Stimulated activated naive CD8-positive, alpha-beta T cell treated with anti-CD3 and anti-CD28 coated beads, Interleukin-15, Interleukin-2, amounts not matched to agents 100 ng/mL and 50 ng/mL, for 24 hours (primary cell): ENCODE measurements at regions not wholly inside any gene's neighbourhood (a gene's known extent, or its start where the extent isn't known, plus 50 kb on each side); places are given as distances from the start of the nearest gene placed in this dataset.

ENCODE experiments used
- H3K27ac Mint-ChIP-seq: one replicate; pipeline ENCODE4 v1.8.0; 2021; ENCODE audit warnings: mild to moderate bottlenecking, mixed read lengths
- H3K27me3 Mint-ChIP-seq: one replicate; pipeline ENCODE4 v1.8.0; 2021; ENCODE audit warnings: mixed read lengths
- H3K36me3 Mint-ChIP-seq: one replicate; pipeline ENCODE4 v1.8.0; 2021; ENCODE audit warnings: low read depth, mixed read lengths
- H3K4me1 Mint-ChIP-seq: one replicate; pipeline ENCODE4 v1.8.0; 2021; ENCODE audit warnings: low read depth, mixed read lengths
- H3K4me3 Mint-ChIP-seq: one replicate; pipeline ENCODE4 v1.8.0; 2021; ENCODE audit warnings: mild to moderate bottlenecking, mixed read lengths
- H3K9me3 Mint-ChIP-seq: one replicate; pipeline ENCODE4 v1.8.0; 2021; ENCODE audit warnings: mixed read lengths

DNA sequence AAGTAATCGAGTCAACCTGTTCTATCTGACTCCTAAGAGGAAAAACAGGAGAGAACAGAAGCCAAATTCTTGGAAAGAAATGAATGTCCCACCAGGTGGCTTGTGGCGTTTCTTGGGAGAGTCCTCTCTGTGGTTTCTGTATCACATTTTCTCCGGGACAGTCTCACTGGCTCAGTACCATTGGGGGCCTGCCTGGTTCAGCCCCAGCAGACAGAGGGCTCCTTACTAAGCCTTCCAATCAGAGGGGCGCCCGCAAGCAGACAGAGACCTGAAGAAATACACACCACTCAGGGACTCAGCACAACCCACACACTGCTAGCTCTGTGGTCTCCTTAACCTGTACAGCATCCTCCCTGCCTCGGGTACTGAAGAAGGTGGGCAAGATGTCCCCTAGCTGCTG lies 302.1 kb downstream of the TLE3 start:
- Mint-ChIP-seq H3K36me3 (no peaks in the 10 kb centered on the region), H3K4me1 (peaks cover 5% of the 10 kb centered on the region), H3K9me3 (no peaks in the 10 kb centered on the region), H3K27me3 (peaks cover 4% of the 10 kb centered on the region), H3K4me3 (no peak overlapping the region), H3K27ac (no peak overlapping the region)

DNA sequence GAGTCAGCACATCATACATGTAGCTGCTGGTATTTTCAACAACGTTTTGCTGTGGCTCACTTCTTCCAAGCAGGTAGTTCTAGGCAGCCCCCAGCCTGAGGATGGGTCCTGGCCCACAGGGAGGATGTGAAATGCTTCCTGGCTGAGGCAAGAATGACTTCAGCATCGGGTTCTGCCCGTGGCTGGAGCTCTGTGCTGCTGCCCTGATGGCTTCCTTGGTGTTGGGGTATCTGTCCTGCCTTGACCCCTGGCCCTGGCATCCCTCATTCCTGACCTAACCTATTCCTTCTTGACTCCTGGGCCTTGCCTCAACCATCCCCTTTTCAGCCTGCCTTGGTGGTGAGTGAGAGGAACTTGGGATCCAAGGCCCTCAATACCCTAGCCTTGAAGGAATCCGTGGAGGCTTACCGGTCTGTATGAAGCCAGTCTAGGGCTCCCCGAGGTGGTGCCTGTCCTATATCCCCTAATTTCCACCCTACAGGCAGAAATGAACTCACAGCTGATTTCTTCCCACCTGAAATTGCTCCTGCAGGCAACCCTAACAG lies 300.6 kb downstream of the TLE3 start:
- H3K27ac Mint-ChIP-seq: no peak overlapping the region
- no peak overlapping the region for H3K4me3 Mint-ChIP-seq
- no peaks in the 10 kb centered on the region for H3K36me3 Mint-ChIP-seq
- H3K27me3 Mint-ChIP-seq: peaks cover 10% of the 10 kb centered on the region
- no peaks in the 10 kb centered on the region for H3K9me3 Mint-ChIP-seq
- H3K4me1 Mint-ChIP-seq: peaks cover 5% of the 10 kb centered on the region

DNA sequence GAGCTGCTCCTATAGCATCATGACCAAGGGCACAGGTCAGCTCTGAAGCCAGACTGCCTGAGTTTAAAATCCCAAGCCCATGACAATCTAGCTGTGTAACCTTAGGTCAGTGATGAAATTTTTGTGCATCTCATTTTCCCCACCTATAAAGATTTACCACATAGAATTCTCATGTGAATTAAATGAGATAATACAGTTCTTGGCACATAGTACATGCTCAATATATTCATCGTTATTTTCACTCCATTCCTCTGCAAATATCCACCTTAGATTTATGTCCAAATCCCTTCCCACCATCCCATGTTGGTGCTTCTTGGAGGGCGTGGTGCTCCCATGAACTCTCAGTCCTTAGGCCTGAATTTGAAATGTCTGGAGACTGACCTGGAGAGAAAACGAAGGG lies 300.1 kb downstream of the TLE3 start:
- Mint-ChIP-seq H3K36me3 (no peaks in the 10 kb centered on the region), H3K4me1 (peaks cover 5% of the 10 kb centered on the region), H3K27me3 (peaks cover 10% of the 10 kb centered on the region), H3K4me3 (no peak overlapping the region), H3K9me3 (no peaks in the 10 kb centered on the region), H3K27ac (peak overlapping the region; percentile 66)

DNA sequence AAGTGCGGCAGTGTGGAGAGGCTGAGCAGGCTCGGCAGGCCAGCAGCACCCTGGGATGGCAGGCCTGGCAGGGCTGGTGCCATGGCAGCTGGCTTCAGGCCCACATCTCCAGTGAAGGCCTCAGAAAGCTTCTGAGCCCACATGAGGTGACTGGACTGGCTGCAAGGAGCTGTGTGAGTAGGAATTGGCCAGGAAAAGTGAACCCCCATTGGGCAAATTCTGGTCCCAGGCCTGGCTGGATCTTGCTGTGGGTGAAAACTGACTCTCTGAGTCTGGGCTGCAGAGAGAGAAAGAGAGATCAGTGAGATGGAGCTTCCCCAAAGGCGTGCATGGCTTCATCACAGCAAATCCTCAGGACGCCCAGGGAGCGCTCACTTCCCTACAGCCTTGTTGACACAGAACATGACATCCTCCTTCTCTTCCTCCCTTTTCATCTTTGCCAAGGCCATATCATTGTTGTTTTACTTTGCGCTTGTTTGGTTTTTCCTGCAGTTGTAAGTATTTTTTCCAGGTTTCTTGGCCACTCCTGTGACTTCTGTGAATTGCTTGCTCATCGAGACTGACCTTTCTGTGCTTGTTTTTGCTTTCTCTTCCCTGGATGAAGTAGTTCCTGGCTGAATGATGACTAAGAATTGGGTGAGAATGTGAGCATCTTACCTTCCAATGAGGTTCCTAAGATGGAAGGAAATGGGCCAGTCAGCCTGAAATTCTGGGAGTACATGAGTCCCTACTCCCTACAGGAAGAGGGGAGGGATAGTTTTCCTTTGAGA lies 299.1 kb downstream of the TLE3 start:
- Mint-ChIP-seq H3K4me1 (peaks cover 5% of the 10 kb centered on the region), H3K36me3 (no peaks in the 10 kb centered on the region), H3K27ac (peak overlapping the region; percentile 26), H3K9me3 (no peaks in the 10 kb centered on the region), H3K27me3 (peaks cover 7% of the 10 kb centered on the region), H3K4me3 (no peak overlapping the region)

DNA sequence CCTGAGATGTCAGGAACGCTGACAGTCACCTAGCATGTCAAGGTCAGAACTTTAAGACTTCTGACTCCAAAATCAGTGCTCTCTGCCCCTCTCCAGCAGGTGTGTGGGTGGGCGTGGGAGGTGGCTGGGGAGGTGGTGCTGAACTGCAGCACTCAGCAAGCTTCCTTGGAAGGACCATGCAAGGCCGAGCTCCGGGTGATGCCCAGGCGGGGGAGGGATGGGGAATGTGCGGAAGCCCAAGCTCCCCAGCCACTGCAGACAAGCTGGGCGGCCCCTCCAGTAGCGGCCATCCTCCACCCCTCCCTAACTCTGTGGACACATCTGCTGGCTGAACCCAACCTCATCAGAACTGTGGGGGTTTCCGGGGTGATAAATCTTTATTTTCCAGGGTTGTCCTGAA lies 296.6 kb downstream of the TLE3 start:
- peaks cover 12% of the 10 kb centered on the region for H3K27me3 Mint-ChIP-seq
- H3K27ac Mint-ChIP-seq: no peak overlapping the region
- H3K4me1 Mint-ChIP-seq: peaks cover 12% of the 10 kb centered on the region
- H3K9me3 Mint-ChIP-seq: no peaks in the 10 kb centered on the region
- no peak overlapping the region for H3K4me3 Mint-ChIP-seq
- no peaks in the 10 kb centered on the region for H3K36me3 Mint-ChIP-seq

DNA sequence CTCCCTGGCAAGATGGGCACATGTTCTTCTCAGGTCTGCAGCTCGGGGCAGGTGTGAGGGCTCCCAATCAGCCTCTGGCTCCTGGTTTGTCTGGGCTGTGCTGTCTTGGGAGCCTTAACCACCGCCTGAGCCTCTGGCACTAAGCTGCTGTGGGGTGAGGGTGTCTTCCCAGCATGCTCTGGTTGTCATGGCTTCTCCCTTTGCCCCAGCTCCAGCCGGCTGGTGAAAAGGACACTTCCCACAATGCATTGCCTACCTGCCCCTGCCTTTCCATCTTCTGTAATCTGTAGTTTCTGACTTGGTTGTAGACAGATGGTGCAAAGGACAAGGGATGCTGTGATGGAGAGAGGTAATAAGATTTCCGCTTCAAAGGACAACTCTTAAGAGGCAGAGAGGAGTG lies 295.3 kb downstream of the TLE3 start:
- no peaks in the 10 kb centered on the region for H3K36me3 Mint-ChIP-seq
- no peaks in the 10 kb centered on the region for H3K9me3 Mint-ChIP-seq
- H3K27ac Mint-ChIP-seq: no peak overlapping the region
- H3K4me3 Mint-ChIP-seq: no peak overlapping the region
- peaks cover 20% of the 10 kb centered on the region for H3K4me1 Mint-ChIP-seq
- peaks cover 17% of the 10 kb centered on the region for H3K27me3 Mint-ChIP-seq

DNA sequence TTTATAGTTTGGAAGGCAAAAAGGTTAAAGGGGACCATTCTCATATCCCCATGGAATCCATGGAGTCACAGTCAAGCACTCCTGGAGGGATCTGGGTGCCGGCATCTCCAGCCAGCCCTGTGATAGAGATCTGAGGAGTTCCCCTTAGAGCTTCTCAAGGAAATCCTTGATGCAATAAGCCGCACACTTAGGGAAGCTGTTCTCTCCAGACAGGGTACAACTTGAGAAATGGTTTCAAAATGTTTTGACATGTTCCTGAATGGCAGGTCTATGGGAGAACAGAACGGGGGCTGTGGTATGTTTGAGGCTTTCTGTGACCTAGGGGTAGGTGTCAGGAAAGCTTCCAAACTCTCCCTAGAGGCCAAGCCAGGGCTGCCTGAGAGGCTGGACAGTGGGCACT lies 292.9 kb downstream of the TLE3 start:
- H3K9me3 Mint-ChIP-seq: no peaks in the 10 kb centered on the region
- no peak overlapping the region for H3K4me3 Mint-ChIP-seq
- peaks cover 22% of the 10 kb centered on the region for H3K4me1 Mint-ChIP-seq
- H3K36me3 Mint-ChIP-seq: no peaks in the 10 kb centered on the region
- no peak overlapping the region for H3K27ac Mint-ChIP-seq
- peaks cover 17% of the 10 kb centered on the region for H3K27me3 Mint-ChIP-seq

DNA sequence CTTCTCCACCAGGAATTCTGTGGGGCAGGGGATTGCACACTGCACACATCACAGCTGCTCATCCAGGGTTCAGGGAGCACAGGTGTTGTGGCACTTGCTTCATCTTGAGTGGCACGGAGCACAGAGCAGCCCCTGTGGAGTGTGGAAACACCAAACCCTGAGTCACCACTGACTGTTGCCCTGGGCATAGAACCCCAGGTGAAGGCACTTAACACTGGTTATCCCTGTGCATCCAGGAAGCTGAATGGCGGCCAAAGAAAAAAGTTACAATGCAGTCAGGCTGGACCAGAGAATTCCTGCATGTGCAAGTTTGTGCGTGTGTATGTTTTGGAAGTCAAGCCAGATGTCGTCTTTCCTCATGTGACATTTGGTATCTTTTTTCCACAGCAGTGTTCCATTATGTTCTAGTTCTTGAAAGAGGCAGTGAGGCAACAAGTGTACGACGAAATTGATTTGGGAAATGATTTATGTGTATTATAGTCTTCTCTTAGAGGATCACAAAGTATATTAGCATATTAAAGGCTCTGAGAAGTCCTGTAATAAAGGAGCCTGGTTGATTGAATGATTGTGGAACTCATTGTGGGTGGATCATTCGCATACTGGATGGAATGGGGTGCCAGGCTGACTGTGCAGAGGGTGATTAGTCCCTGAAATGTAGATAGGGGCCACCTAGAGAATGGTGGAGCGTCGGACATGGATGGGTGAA lies 292.3 kb downstream of the TLE3 start:
- Mint-ChIP-seq H3K27ac (peak overlapping the region; percentile 21), H3K4me1 (peaks cover 22% of the 10 kb centered on the region)

DNA sequence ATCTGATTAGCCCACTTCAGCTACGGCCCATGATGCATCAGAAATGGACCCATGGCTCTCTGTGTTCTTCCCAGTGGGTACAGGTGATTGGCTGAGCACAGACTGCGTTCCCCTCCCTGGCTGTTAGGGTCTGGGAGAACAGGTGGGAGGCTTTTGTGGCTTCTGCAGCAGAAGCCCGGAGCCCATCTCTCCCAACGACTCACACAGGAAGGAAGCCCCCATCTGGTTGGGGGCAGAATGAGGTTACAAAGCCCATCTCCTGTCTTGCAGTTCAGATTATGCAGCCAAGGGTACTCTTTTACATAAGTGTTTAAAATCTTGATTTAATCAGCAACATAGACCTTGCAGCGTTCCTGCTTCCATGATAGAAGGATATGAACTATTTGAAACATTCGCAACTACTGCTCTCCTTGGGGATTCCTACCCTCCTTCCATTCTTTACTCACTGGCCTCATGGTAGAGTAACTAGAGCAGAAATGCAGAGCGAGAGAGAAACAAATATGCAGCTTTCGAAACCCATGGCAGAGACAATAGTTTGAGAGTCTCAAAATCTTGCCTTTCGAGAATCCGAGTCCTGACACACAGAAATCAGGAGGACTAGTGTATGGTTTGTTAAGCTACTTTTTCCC lies 291.3 kb downstream of the TLE3 start:
- Mint-ChIP-seq H3K27me3 (peaks cover 17% of the 10 kb centered on the region), H3K9me3 (no peaks in the 10 kb centered on the region), H3K27ac (no peak overlapping the region), H3K4me1 (peaks cover 22% of the 10 kb centered on the region), H3K36me3 (no peaks in the 10 kb centered on the region), H3K4me3 (no peak overlapping the region)

More for the DNA sequence above, 292.3 kb downstream of the TLE3 start:
- Mint-ChIP-seq H3K36me3 (no peaks in the 10 kb centered on the region), H3K27me3 (peaks cover 17% of the 10 kb centered on the region), H3K9me3 (no peaks in the 10 kb centered on the region), H3K4me3 (no peak overlapping the region)

DNA sequence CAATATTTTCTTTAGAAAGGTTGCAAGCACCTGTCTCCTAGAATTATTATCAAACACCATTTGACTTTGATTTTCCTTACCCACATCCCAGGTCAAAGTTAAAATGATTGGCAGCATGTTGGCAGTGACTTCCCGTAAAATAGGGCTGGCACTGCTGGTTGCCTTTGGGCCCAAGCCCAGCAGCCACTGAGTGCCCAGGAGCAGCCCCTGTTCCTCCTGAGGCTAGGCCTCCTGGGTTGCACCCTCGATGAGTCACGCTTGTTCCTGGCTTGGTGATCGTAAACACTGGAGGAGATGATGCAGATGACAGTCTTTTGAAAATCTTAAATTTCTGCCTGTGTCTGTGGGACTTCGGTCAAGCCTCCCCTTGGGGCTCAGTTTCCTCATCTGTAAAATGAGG lies 290.0 kb downstream of the TLE3 start:
- no peaks in the 10 kb centered on the region for H3K36me3 Mint-ChIP-seq
- H3K27me3 Mint-ChIP-seq: peaks cover 11% of the 10 kb centered on the region
- H3K27ac Mint-ChIP-seq: no peak overlapping the region
- peaks cover 22% of the 10 kb centered on the region for H3K4me1 Mint-ChIP-seq
- no peak overlapping the region for H3K4me3 Mint-ChIP-seq
- H3K9me3 Mint-ChIP-seq: no peaks in the 10 kb centered on the region

DNA sequence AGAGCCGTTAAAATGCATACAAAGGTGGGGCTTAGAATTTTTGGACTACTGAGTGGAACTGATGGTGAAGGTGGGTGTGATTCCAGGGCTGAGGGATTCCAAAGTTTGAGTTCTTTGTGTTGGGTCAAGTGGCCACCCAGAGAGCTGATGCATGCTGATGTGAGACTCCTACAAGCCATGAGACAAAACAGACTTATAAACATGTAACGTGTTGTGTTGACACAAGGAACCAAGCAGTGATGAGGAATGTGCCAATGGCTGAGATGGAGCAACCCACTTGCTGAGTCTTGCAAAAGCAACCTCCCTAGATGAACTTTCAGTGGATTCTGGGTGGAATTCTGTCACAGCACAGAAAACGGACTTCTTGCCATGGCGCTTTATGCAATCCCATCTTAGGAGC lies 289.0 kb downstream of the TLE3 start:
- H3K27me3 Mint-ChIP-seq: peaks cover 11% of the 10 kb centered on the region
- no peak overlapping the region for H3K27ac Mint-ChIP-seq
- no peaks in the 10 kb centered on the region for H3K9me3 Mint-ChIP-seq
- H3K4me1 Mint-ChIP-seq: peaks cover 22% of the 10 kb centered on the region
- no peak overlapping the region for H3K4me3 Mint-ChIP-seq
- no peaks in the 10 kb centered on the region for H3K36me3 Mint-ChIP-seq

DNA sequence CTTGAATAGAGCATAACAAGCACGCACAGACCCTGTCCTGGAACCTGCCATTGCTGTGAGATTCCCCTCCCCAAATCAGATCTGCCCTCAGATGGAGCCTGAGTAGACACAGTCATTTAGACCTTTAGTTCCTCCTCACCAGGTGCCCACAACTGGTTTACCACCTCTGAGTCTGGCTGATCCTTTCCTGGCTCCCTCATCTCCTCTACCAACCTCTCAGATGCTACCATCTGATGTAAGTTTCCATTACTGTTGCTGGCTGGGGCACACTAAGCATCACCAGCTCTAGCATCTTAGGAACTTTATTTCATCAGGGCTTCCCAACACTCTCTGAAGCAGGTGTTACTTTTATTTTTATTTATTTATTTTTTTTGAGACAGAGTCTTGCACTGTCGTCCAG lies 288.3 kb downstream of the TLE3 start:
- peaks cover 11% of the 10 kb centered on the region for H3K27me3 Mint-ChIP-seq
- H3K4me1 Mint-ChIP-seq: peaks cover 22% of the 10 kb centered on the region
- H3K9me3 Mint-ChIP-seq: no peaks in the 10 kb centered on the region

DNA sequence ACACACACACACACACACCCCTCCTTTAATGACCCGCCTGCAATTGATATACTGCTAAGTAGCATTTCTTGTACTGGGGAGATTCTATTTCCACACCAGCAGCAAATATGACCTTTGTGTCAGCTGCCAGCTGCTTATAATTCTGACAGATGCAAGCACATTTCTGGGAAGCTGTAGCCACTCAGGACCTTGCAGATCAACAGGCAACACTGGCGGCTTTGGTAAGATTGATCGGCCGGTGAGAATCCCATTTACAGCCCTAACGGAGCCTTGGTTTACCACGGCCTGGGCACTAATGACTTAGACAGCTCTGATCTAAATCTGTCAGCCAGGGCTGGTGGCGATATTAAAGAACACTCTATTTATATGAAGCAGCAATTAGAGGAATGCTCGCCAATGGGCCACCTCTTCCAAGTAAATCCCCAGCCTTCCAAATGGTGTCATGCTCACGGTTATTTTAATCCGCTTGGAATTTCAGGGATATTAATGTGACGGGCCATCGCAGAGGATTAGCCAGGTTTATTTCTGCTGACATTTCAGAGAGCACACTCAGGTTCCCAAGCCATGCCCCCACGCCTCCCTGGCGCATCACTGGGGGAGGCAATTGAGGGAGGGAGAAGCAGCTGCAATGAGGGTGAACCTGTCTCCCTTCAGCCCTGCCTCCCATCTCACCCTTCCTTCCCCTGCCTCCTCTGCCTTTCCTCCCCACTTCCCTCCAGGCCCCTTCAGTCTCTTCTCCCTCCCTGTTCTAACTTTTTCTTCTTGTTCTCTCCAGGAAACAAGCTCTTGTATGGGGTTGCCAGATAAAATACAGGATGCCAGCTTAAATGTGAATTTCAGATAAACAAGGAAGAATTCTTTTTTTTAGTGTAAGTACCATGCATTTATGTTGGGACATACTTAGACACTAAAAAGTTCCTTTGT lies 287.0 kb downstream of the TLE3 start:
- Mint-ChIP-seq H3K4me1 (peaks cover 19% of the 10 kb centered on the region), H3K9me3 (no peaks in the 10 kb centered on the region), H3K27me3 (peaks cover 7% of the 10 kb centered on the region), H3K27ac (no peak overlapping the region), H3K36me3 (no peaks in the 10 kb centered on the region), H3K4me3 (no peak overlapping the region)

More for the DNA sequence above, 288.3 kb downstream of the TLE3 start:
- H3K27ac Mint-ChIP-seq: no peak overlapping the region
- H3K36me3 Mint-ChIP-seq: no peaks in the 10 kb centered on the region
- no peak overlapping the region for H3K4me3 Mint-ChIP-seq

DNA sequence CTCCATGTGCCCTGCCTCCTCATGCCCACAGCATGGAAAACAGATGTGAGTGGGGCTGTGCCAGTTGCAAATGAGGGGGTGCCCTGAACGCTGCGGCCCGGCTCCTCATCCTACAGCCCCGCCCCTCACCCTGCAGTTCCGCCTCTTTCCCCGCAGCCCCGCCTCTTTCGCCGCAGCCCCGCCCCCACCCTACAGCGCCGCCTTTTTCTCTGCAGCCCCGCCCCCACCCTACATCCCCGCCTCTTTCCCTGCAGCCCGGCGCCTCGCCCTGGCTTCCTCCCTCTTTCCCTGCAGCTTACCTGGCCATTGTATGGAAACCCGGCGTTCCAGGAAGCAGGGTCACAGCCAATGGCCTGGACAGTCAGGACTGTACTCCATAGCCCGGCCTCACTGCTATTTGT lies 284.9 kb downstream of the TLE3 start:
- no peak overlapping the region for H3K27ac Mint-ChIP-seq
- H3K27me3 Mint-ChIP-seq: no peaks in the 10 kb centered on the region
- no peak overlapping the region for H3K4me3 Mint-ChIP-seq
- H3K36me3 Mint-ChIP-seq: no peaks in the 10 kb centered on the region
- no peaks in the 10 kb centered on the region for H3K9me3 Mint-ChIP-seq
- H3K4me1 Mint-ChIP-seq: peaks cover 3% of the 10 kb centered on the region
